Skeletal muscle satellite cell (primary cell): ENCODE measurements at regions not wholly inside any gene's neighbourhood (a gene's known extent, or its start where the extent isn't known, plus 50 kb on each side); places are given as distances from the start of the nearest gene placed in this dataset.
"Not testable (repeated sequence)": the region's sequence is repeated elsewhere in the genome, so short reads cannot be mapped to it uniquely, and the experiment has no call there.

Experiments used
- H3K27me3 ChIP-seq: 2 replicates; pipeline ENCODE4 v1.7.0; 2013; ENCODE audit warnings: low read length; ENCODE audit not compliant: control insufficient read depth, insufficient read depth
- H3K36me3 ChIP-seq: 2 replicates; pipeline ENCODE4 v1.7.0; 2013; ENCODE audit warnings: mild to moderate bottlenecking, control low read depth, low read length; ENCODE audit not compliant: insufficient read depth
- H3K4me1 ChIP-seq: 2 replicates; pipeline ENCODE4 v1.7.0; 2013; ENCODE audit warnings: low read length; ENCODE audit not compliant: control insufficient read depth, insufficient read depth
- H3K4me2 ChIP-seq: 2 replicates; pipeline ENCODE4 v1.7.0; 2013; ENCODE audit warnings: mild to moderate bottlenecking, low read length
- H3K4me3 ChIP-seq: 2 replicates; pipeline ENCODE4 v1.7.0; 2013; ENCODE audit warnings: low read length
- H3K9ac ChIP-seq: 2 replicates; pipeline ENCODE4 v1.7.0; 2013; ENCODE audit warnings: mild to moderate bottlenecking, low read depth, low read length, moderate library complexity
- H3K9me3 ChIP-seq: replicated peaks from 2 replicates; pipeline ENCODE4 v1.7.0; 2013; ENCODE audit warnings: mild to moderate bottlenecking, control low read depth, low read length

DNA sequence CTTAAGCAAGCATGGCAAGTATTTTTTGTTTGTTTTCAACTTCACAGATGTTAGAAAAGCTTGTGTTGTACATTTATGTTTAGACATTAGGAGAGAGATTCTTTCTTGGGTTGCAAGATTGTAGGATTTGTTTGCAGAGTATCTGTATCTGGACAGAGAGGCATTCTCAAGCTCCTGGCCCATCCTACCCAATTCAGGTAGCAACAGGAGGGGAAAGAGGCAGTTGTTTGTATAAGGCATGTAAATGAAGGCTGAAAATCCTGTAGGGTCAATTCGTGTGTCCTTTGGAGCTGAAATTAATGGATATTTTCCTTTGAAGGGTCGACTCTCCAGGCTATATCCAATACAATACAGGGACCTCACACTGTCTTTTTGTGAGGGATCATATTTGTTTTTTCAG lies 147.3 kb downstream of the KCNRG start:
- Histone ChIP-seq H3K9me3 (no peaks in the 10 kb centered on the region), H3K9ac (no peak overlapping the region), H3K27me3 (no peaks in the 10 kb centered on the region), H3K4me1 (peaks cover 5% of the 10 kb centered on the region), H3K4me2 (no peak overlapping the region), H3K36me3 (no peaks in the 10 kb centered on the region), H3K4me3 (no peak overlapping the region)

DNA sequence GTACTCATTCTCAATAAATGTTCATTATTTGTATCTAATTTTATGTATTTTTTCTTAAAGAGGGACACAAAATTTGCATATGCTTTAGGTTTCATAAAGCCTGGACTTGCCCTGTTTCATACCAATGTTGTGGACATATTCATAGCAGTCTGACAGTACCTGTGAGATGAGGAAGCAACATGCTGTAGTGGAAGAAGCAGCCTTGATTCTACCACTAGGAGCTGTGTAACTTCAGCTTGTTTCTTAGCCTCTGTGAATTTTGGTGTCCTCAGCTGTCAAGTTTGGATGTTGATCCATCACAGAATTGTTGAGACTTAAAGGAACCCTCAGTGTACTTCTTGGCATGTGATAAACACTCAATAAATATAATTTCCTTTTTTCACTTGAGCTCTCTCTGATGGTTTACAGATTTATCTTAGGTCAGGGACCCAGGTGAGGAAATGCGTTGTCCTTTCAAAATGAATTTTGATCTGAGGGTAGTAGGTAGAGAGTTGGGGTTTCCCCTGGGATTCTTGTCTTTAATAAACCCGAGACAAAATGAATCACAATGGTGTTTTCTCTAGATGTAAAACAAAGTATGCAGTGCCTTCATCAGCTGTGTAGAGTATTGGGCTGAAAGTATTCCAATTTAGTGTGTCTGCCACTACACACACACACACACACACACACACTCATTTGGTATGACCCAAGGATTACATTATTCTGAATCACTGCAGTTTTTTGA lies 152.1 kb downstream of the KCNRG start:
- Histone ChIP-seq H3K27me3 (no peaks in the 10 kb centered on the region), H3K9ac (no peak overlapping the region), H3K4me3 (no peak overlapping the region), H3K9me3 (no peaks in the 10 kb centered on the region), H3K36me3 (no peaks in the 10 kb centered on the region), H3K4me1 (no peaks in the 10 kb centered on the region), H3K4me2 (no peak overlapping the region)

DNA sequence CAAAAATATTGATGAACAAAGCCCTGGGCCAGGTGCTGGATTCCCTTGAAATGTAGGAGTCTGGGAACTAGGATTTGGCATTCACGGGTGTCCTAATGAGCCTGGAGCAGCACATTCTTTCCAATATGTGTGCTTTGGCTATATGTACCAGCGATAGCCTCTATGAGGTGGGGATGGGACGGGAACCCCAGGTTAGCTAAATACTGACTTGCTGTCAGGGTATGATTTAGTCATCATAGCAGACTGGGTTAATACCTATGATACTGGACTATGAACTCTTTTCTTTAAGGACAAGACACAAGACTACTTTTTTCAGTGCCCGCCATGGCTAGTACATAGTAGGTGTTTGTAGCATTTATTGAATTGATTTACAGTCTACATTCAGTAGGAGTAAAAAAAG lies 152.7 kb downstream of the KCNRG start:
- Histone ChIP-seq H3K9me3 (no peaks in the 10 kb centered on the region), H3K27me3 (no peaks in the 10 kb centered on the region)

DNA sequence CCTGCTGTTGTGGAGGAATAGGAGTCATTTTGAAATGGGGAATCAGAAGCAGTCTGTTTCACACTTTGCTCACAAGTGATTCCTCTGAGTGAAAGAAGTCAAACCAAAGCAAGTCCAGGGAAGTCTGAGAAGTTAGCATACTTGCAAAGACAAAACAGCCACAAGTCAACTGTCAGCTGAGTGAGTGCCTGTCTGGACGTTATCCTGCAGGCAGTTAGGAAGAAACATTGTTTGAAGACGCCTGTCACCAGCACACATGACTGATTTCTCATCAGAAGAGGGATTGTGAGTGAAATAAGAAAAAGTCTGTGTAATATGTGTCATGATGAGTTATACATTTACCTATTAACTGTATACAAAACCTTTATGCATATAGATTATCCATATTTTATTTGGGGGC lies 153.5 kb downstream of the KCNRG start:
- Histone ChIP-seq H3K9ac (no peak overlapping the region), H3K4me1 (no peaks in the 10 kb centered on the region), H3K9me3 (no peaks in the 10 kb centered on the region), H3K4me3 (no peak overlapping the region), H3K27me3 (no peaks in the 10 kb centered on the region), H3K4me2 (no peak overlapping the region), H3K36me3 (no peaks in the 10 kb centered on the region)

More for the DNA sequence above, 152.7 kb downstream of the KCNRG start:
- Histone ChIP-seq H3K36me3 (no peaks in the 10 kb centered on the region), H3K9ac (no peak overlapping the region), H3K4me2 (no peak overlapping the region), H3K4me1 (no peaks in the 10 kb centered on the region), H3K4me3 (no peak overlapping the region)

DNA sequence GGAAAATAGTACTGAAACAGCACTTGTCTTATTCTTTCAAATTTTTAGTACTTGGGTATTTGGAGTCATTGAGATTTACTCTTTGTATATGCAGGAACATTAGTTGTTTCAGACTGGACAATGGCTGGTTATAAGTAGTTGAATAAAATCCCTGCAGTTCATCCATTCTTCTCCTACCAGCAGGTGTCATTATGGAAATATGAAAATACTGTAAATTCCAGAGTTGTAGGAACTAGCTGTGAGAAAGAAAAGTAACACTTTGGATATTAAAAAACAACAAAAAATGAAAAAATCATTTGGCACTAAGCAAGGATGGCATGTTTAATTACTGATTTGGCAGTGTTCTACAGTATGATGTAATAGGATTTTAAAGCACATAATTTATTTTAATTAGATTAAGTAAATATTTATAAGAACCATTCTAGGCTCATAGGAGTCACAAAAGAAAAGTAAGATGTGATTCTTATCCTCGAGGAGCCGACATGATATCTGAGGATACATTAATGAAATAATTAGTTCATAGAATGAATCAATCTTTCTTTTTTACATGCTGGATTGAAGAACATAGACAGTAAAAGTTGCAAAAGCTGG lies 155.3 kb downstream of the KCNRG start:
- no peaks in the 10 kb centered on the region for H3K36me3 ChIP-seq
- peaks cover 5% of the 10 kb centered on the region for H3K27me3 ChIP-seq
- H3K4me3 ChIP-seq, result no peak overlapping the region
- no peak overlapping the region for H3K9ac ChIP-seq
- H3K4me1 ChIP-seq, result no peaks in the 10 kb centered on the region
- H3K9me3 ChIP-seq, result no peaks in the 10 kb centered on the region
- no peak overlapping the region for H3K4me2 ChIP-seq

DNA sequence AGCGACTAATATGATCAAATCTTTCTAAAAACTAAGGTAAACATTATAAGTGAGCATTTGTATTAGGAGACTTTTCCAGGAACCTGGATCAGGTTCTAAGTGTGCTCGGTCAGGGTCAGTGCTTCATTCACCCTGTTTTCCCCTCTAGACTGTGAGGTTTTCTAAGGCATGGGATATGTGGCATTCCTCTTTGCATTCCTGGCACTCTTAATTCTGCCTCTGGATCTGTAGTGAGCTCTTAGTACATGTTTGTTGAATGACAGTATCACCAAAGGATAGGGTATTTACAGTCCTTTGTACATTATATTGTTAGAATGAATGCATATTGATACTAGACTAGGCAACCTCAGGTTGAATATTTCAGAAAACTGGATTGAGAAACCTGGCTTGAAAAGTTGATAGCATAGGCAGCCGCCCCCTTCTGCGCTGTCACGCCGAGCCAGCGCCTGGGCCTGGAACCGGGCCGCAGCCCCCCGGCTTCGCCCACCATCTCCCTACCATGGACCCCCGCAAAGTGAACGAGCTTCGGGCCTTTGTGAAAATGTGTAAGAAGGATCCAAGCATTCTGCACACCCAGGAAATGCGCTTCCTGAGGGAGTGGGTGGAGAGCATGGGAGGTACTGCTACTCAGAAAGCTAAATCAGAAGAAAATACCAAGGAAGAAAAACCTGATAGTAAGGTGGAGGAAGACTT lies 156.5 kb downstream of the KCNRG start:
- Histone ChIP-seq H3K4me1 (no peaks in the 10 kb centered on the region), H3K27me3 (peaks cover 5% of the 10 kb centered on the region), H3K9ac (no peak overlapping the region), H3K4me2 (no peak overlapping the region), H3K36me3 (no peaks in the 10 kb centered on the region), H3K4me3 (no peak overlapping the region), H3K9me3 (no peaks in the 10 kb centered on the region)

DNA sequence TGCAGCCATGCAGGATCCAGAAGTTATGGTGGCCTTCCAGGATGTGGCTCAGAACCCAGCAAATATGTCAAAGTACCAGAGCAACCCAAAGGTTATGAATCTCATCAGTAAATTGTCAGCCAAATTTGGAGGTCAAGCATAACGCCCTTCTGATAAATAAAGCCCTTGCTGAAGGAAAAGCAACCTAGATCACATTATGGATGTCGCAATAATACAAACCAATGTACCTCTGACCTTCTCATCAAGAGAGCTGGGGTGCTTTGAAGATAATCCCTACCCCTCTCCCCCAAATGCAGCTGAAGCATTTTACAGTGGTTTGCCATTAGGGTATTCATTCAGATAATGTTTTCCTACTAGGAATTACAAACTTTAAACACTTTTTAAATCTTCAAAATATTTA lies 157.8 kb downstream of the KCNRG start:
- H3K4me2 ChIP-seq, H3K9ac ChIP-seq, H3K36me3 ChIP-seq, H3K4me1 ChIP-seq, H3K9me3 ChIP-seq, H3K27me3 ChIP-seq, H3K4me3 ChIP-seq: not testable (repeated sequence)

DNA sequence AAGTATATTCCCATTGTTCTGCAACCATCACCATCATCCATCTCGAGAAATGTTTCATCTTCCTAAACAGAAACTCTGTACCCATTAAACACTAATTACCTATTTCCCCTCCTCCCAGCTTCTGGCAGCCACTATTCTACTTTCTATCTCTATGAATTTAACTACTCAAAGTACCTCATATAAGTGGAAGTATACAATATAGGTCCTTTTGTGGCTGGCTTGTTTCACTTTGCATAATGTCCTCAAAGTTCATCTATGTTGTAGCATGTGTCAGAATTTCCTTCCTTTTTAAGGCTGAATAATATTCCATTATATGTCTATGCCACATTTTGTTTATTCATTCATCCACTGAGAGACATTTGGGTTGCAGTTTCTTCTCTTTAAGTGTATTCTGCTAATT lies 159.4 kb downstream of the KCNRG start:
- no peak overlapping the region for H3K4me3 ChIP-seq
- H3K9me3 ChIP-seq, result no peaks in the 10 kb centered on the region
- no peaks in the 10 kb centered on the region for H3K4me1 ChIP-seq
- no peak overlapping the region for H3K4me2 ChIP-seq
- no peaks in the 10 kb centered on the region for H3K36me3 ChIP-seq
- no peak overlapping the region for H3K9ac ChIP-seq
- H3K27me3 ChIP-seq, result peaks cover 14% of the 10 kb centered on the region

DNA sequence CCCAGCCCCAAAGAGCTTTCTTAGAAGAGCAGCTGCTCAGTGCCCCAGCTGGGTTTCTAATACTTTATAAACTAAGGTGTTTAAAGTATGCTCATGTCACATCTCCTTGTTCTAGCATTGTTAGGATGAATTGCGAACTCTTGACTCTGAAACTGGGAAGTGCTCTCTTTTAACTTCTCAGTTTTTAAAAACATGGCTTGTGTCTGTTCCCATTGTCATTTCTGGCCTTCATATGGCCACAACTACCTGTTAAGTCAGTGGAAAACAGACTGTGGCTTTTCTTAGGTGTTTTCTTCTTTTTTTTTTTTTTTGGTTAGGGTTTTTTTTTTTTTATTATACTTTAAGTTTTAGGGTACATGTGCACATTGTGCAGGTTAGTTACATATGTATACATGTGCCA lies 164.7 kb downstream of the KCNRG start:
- Histone ChIP-seq H3K4me3 (no peak overlapping the region), H3K9ac (no peak overlapping the region), H3K36me3 (no peaks in the 10 kb centered on the region), H3K4me1 (no peaks in the 10 kb centered on the region), H3K4me2 (no peak overlapping the region), H3K27me3 (peaks cover 14% of the 10 kb centered on the region), H3K9me3 (no peaks in the 10 kb centered on the region)

DNA sequence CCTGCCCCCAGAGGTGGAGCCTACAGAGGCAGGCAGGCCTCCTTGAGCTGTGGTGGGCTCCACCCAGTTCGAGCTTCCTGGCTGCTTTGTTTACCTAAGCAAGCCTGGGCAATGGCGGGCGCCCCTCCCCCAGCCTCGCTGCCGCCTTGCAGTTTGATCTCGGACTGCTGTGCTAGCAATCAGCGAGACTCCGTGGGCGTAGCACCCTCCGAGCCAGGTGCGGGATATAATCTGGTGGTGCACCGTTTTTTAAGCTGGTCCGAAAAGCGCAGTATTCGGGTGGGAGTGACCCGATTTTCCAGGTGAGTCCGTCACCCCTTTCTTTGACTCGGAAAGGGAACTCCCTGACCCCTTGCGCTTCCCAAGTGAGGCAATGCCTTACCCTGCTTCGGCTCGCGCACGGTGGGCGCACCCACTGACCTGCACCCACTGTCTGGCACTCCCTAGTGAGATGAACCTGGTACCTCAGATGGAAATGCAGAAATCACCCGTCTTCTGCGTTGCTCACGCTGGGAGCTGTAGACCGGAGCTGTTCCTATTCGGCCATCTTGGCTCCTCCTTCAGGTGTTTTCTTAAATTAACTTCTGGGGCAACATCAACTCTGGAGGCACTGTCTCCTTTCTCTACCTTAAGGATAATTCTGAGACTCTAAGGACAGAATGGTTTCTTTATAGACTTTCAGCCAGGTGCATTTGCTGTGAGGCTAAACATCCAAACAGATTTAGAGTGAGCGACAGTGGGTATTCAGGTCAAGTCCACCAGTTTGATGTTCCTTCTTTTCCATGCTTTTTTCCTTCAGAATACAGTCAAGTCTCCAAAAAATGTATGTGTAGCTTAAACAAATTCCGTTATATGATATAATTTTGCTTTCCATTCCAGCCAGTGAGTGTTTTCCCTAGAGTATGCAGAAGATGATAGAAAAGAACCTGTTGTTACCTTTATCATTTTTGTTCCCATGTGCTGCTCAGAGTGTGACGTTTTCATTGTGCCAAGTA lies 170.8 kb downstream of the KCNRG start:
- not testable (repeated sequence) for H3K4me2 ChIP-seq, H3K36me3 ChIP-seq, H3K9ac ChIP-seq, H3K4me1 ChIP-seq, H3K27me3 ChIP-seq, H3K9me3 ChIP-seq, H3K4me3 ChIP-seq

DNA sequence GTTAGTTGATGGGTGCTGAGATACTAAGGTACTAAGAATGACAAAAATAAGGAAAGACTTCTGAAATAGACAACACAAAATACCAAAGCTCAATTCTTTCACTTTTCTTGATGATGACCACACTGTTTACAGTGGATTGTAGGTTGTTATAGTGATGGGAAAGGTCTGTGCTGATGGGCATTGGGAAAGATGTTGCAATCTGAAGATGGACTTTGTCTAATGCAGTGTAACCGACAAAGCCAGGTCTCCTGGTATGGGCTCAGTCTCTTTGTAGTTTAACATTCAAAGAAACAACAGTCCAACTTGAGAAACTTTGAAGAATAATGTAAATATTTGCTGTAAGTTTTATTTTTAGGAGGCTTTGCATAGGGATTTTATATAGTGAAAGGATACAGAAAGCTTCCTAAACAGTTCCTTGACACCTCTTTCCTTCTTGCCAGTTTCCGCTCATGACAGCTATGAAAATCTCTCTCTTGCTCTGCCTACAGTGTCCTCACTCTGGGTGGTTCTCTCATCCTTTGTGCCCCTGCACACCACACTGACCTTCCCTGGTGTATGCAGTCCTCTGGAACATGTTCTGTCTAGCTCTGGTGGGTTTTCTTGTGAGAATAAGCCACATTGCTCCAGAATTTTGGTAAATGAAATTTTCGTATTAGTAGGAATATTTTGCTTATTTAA lies 172.2 kb downstream of the KCNRG start:
- Histone ChIP-seq H3K27me3 (peaks cover 3% of the 10 kb centered on the region), H3K36me3 (no peaks in the 10 kb centered on the region), H3K9ac (no peak overlapping the region), H3K9me3 (no peaks in the 10 kb centered on the region), H3K4me2 (no peak overlapping the region), H3K4me1 (no peaks in the 10 kb centered on the region), H3K4me3 (no peak overlapping the region)
